ENCODE measurements at regions not wholly inside any gene's neighbourhood (a gene's known extent, or its start where the extent isn't known, plus 50 kb on each side); places are given as distances from the start of the nearest gene placed in this dataset.
A peak's percentile ranks its signal among the peaks of the same experiment; 100 is the strongest.

GRCh38 chr12:94726236-94726835 is 76.0 kb upstream of the TMCC3 start:
- H3K27me3 ChIP-seq, result no peaks in the 10 kb centered on the region
- H3K36me3 ChIP-seq, result no peaks in the 10 kb centered on the region
- TF ChIP-seq EP300 (IDR thresholded peaks at IDR 0.05) (no peak), CTCF (IDR thresholded peaks at IDR 0.05) (no peak), POLR2A (IDR thresholded peaks at IDR 0.05) (no peak), POLR2AphosphoS5 (IDR thresholded peaks at IDR 0.05) (no peak)
- no peak for DNase-seq (ENCODE audit: low spot score in 2 of 2)
- no peaks in the 10 kb centered on the region for H3K4me1 ChIP-seq
- no peaks in the 10 kb centered on the region for H3K9me3 ChIP-seq
- no peak overlapping the region for H3K27ac ChIP-seq
- H3K4me3 ChIP-seq, result no peak overlapping the region
- 87% methylated on average over 10 of the region's 10 CpGs for WGBS

DNA sequence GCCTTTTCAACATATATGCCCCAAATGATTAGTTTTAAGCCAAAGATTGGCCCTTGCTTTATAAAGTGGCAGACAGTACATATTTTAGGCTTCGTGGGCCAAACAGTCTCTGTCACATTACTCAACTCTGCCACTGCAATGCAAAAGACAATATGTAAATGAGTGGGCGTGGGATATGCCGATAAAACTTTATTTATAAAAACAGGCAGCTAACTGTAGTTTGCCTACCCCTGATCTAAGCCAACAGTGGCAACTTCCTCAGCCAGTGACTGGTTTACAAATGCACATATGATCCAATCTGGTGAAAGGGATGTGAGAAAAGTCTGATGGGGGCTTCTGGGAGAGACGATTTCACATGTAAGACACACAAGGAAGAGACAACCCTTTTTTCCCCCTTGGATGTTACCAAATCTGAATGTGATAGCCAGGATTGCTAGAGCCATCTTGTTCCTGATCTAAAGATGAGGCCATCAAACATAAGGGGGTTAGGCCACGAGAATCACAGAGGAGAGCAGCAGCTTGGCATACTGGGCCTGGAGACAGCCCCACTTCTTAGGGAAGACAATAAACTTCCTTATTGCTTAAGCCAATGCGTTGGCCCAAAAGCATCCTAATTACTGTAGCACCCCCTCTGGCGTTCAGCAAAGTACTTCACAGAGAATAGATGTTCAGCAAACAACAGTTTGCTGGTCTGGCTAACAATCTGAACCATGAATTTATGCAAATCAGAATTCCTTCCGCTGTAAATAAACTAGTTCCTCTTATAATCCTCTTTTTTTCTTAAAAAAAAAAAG is 75.2 kb upstream of the TMCC3 start:
- DNase-seq (ENCODE audit: low spot score in 2 of 2), result no peak

GRCh38 chr12:94722664-94723063 is 72.3 kb upstream of the TMCC3 start:
- no peak for DNase-seq (ENCODE audit: low spot score in 2 of 2)
- Histone ChIP-seq H3K27me3 (no peaks in the 10 kb centered on the region), H3K4me3 (no peak overlapping the region), H3K36me3 (no peaks in the 10 kb centered on the region), H3K4me1 (no peaks in the 10 kb centered on the region), H3K9me3 (no peaks in the 10 kb centered on the region), H3K27ac (no peak overlapping the region)
- 83% methylated on average over 3 of the region's 3 CpGs for WGBS
- TF ChIP-seq CTCF (IDR thresholded peaks at IDR 0.05), result no peak
- TF ChIP-seq EP300 (IDR thresholded peaks at IDR 0.05), result no peak
- no peak for TF ChIP-seq POLR2AphosphoS5 (IDR thresholded peaks at IDR 0.05)
- no peak for TF ChIP-seq POLR2A (IDR thresholded peaks at IDR 0.05)

More for the DNA sequence above, 75.2 kb upstream of the TMCC3 start:
- Histone ChIP-seq H3K36me3 (no peaks in the 10 kb centered on the region), H3K27ac (no peak overlapping the region), H3K4me3 (no peak overlapping the region), H3K9me3 (no peaks in the 10 kb centered on the region), H3K27me3 (no peaks in the 10 kb centered on the region), H3K4me1 (no peaks in the 10 kb centered on the region)
- WGBS, result 79% methylated on average over 8 of the region's 8 CpGs
- TF ChIP-seq CTCF (IDR thresholded peaks at IDR 0.05) (peak in 1 of 2 donors; percentile 22), EP300 (IDR thresholded peaks at IDR 0.05) (no peak), POLR2AphosphoS5 (IDR thresholded peaks at IDR 0.05) (no peak), POLR2A (IDR thresholded peaks at IDR 0.05) (no peak)

DNA sequence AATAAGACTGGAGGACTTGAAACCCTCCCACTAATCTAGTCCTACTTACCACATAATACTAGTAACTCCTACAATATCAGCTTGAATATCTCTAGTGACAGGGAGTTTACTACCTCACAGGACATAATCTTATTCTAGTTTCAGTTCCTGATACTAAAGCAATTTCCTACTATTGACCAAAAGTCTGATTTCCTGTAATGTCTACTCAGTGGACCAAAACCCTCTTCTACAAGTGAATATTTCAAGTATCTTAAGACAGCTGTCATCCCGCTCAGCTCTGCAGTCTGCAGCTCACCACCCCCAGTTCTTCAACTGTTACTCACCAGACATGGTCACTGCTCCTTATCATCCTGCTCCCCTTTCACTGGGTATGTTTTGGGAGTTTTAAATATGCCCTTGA is 70.8 kb upstream of the TMCC3 start:
- Histone ChIP-seq H3K9me3 (no peaks in the 10 kb centered on the region), H3K4me1 (no peaks in the 10 kb centered on the region), H3K4me3 (no peak overlapping the region), H3K27ac (no peak overlapping the region), H3K27me3 (no peaks in the 10 kb centered on the region), H3K36me3 (no peaks in the 10 kb centered on the region)
- no peak for TF ChIP-seq POLR2A (IDR thresholded peaks at IDR 0.05)
- no peak for TF ChIP-seq EP300 (IDR thresholded peaks at IDR 0.05)
- no peak for TF ChIP-seq CTCF (IDR thresholded peaks at IDR 0.05)
- no peak for TF ChIP-seq POLR2AphosphoS5 (IDR thresholded peaks at IDR 0.05)
- 96% methylated on average over 1 of the region's 1 CpG for WGBS
- no peak for DNase-seq (ENCODE audit: low spot score in 2 of 2)

- Histone ChIP-seq H3K9me3 (no peaks in the 10 kb centered on the region), H3K4me3 (no peak overlapping the region), H3K36me3 (no peaks in the 10 kb centered on the region), H3K27me3 (no peaks in the 10 kb centered on the region), H3K4me1 (no peaks in the 10 kb centered on the region), H3K27ac (no peak overlapping the region)
- 85% methylated on average over 1 of the region's 1 CpG for WGBS
- no peak for DNase-seq (ENCODE audit: low spot score in 2 of 2)
- TF ChIP-seq CTCF (IDR thresholded peaks at IDR 0.05) (no peak), POLR2AphosphoS5 (IDR thresholded peaks at IDR 0.05) (no peak)
Measured at GRCh38 chr12:94718114-94718513, 67.8 kb upstream of the TMCC3 start.

Measured in suprapubic skin (tissue), 4 donors.